ENCODE measurements at regions not wholly inside any gene's neighbourhood (a gene's known extent, or its start where the extent isn't known, plus 50 kb on each side); places are given as distances from the start of the nearest gene placed in this dataset.

GRCh38 chr13:40213779-40214178, 452.7 kb downstream of the FOXO1 start:
- no peak for TF ChIP-seq CTCF (IDR thresholded peaks at IDR 0.05; ENCODE audit: low read depth, low read length)
- no peak for DNase-seq (ENCODE audit: low read depth in 2 of 2)
- no peak overlapping the region for H3K4me3 ChIP-seq (replicated peaks in 1 of 2; ENCODE audit: low read depth in 2 of 2, low read length in 2 of 2)

GRCh38 chr13:40215311-40215710, 451.1 kb downstream of the FOXO1 start:
- no peak for TF ChIP-seq CTCF (IDR thresholded peaks at IDR 0.05; ENCODE audit: low read depth, low read length)
- DNase-seq (ENCODE audit: low read depth in 2 of 2): no peak
- no peak overlapping the region for H3K4me3 ChIP-seq (replicated peaks in 1 of 2; ENCODE audit: low read depth in 2 of 2, low read length in 2 of 2)

- no peak for TF ChIP-seq CTCF (IDR thresholded peaks at IDR 0.05; ENCODE audit: low read depth, low read length)
- DNase-seq (ENCODE audit: low read depth in 2 of 2): no peak
- no peak overlapping the region for H3K4me3 ChIP-seq (replicated peaks in 1 of 2; ENCODE audit: low read depth in 2 of 2, low read length in 2 of 2)
Measured at GRCh38 chr13:40215747-40216146, 450.7 kb downstream of the FOXO1 start.

GRCh38 chr13:40217675-40218074, 448.8 kb downstream of the FOXO1 start:
- no peak for TF ChIP-seq CTCF (IDR thresholded peaks at IDR 0.05; ENCODE audit: low read depth, low read length)
- no peak for DNase-seq (ENCODE audit: low read depth in 2 of 2)
- no peak overlapping the region for H3K4me3 ChIP-seq (replicated peaks in 1 of 2; ENCODE audit: low read depth in 2 of 2, low read length in 2 of 2)

- H3K4me3 ChIP-seq (replicated peaks in 1 of 2; ENCODE audit: low read depth in 2 of 2, low read length in 2 of 2): no peak overlapping the region
- no peak for TF ChIP-seq CTCF (IDR thresholded peaks at IDR 0.05; ENCODE audit: low read depth, low read length)
- DNase-seq (ENCODE audit: low read depth in 2 of 2): peak; percentile 59 to 69
Measured at GRCh38 chr13:40220299-40220935, 446.0 kb downstream of the FOXO1 start.

- TF ChIP-seq CTCF (IDR thresholded peaks at IDR 0.05; ENCODE audit: low read depth, low read length): no peak
- DNase-seq (ENCODE audit: low read depth in 2 of 2): no peak
- no peak overlapping the region for H3K4me3 ChIP-seq (replicated peaks in 1 of 2; ENCODE audit: low read depth in 2 of 2, low read length in 2 of 2)
Measured at GRCh38 chr13:40221131-40221459, 445.3 kb downstream of the FOXO1 start.

All from cardiac fibroblast (primary cell).